Fibroblast of pulmonary artery (primary cell): ENCODE measurements at regions not wholly inside any gene's neighbourhood (a gene's known extent, or its start where the extent isn't known, plus 50 kb on each side); places are given as distances from the start of the nearest gene placed in this dataset.

ENCODE experiments used
- DNase-seq: peaks from one replicate; pipeline ENCODE4 v3.0.0-alpha.2; 2010; ENCODE audit warnings: low read depth
- H3K4me3 ChIP-seq: replicated peaks from 2 replicates; pipeline ENCODE4 v1.5.1; 2011; ENCODE audit warnings: low read depth, mild to moderate bottlenecking, control low read depth, low read length, moderate library complexity
- CTCF ChIP-seq: IDR thresholded peaks from 2 replicates; pipeline ENCODE4 v1.5.1; 2011; ENCODE audit warnings: mild to moderate bottlenecking, control low read depth, low read length, inconsistent platforms; ENCODE audit errors: missing control alignments

GRCh38 chr1:62384276-62385005 lies 52.4 kb upstream of the USP1 start:
- TF ChIP-seq CTCF, result no peak
- peak; percentile 94 for DNase-seq
- H3K4me3 ChIP-seq, result no peak overlapping the region

DNA sequence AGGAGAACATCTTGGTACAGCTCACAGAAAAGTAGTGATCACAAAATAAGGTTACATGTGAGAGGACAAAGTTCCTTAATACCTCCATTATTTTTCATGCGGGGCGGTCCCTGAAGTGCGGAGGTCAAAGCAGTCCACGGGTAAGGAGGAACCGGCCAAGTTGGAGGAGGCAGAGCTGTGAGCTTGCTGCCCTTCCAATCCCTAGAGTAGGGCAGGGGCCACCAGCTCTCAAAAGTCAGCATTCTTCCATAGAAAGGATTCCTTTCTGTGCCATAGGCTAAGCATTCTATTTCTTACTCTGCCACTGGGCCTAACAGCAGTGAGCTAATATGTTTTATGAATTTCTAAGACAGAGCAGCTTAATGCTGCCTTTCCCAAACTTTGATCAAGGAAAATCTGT lies 50.9 kb upstream of the USP1 start:
- no peak for TF ChIP-seq CTCF
- no peak overlapping the region for H3K4me3 ChIP-seq
- no peak for DNase-seq

GRCh38 chr1:62386351-62387121 lies 50.3 kb upstream of the USP1 start:
- H3K4me3 ChIP-seq, result no peak overlapping the region
- no peak for TF ChIP-seq CTCF
- peak; percentile 39 for DNase-seq
